Adrenal gland (tissue), 9 donors: ENCODE measurements at regions not wholly inside any gene's neighbourhood (a gene's known extent, or its start where the extent isn't known, plus 50 kb on each side); places are given as distances from the start of the nearest gene placed in this dataset.

Source experiments
- DNase-seq, 7 donors: peaks; one replicate each; pipeline ENCODE4 v3.0.0-alpha.2; 2019 to 2020
- H3K27ac ChIP-seq, 5 donors: fragments of 200-600 bp; sonication (generic) in 4 of 5; 1 replicate in 3 of 5; 2 replicates in 2 of 5; pipeline versions ENCODE4 v1.5.1 to v1.8.0; 2016 to 2020; ENCODE audit warnings: mild to moderate bottlenecking in 1 of 5
- H3K27me3 ChIP-seq: fragments of 200-600 bp; 2 replicates; pipeline ENCODE4 v1.8.0; 2021
- H3K36me3 ChIP-seq, 2 donors: fragments of 200-600 bp; replicated peaks in 1 of 2; 1 replicate in 1 of 2; 2 replicates in 1 of 2; pipeline versions ENCODE4 v1.5.1 to v1.8.0; 2018 to 2022
- H3K4me1 ChIP-seq, 2 donors: fragments of 200-600 bp; replicated peaks in 1 of 2; 1 replicate in 1 of 2; 2 replicates in 1 of 2; pipeline versions ENCODE4 v1.5.1 to v1.8.0; 2018 to 2021
- H3K4me3 ChIP-seq, 4 donors: fragments of 200-600 bp; sonication (generic) in 3 of 4; one replicate each; pipeline ENCODE4 v1.5.1; 2016 to 2018
- H3K9me3 ChIP-seq, 3 donors: fragments of 200-600 bp; sonication (generic) in 1 of 3; replicated peaks in 1 of 3; 1 replicate in 2 of 3; 2 replicates in 1 of 3; pipeline versions ENCODE4 v1.5.1 to v1.8.0; 2016 to 2021
- POLR2A ChIP-seq, 2 donors: fragments of 450-650 bp; IDR thresholded peaks; one replicate each; pipeline ENCODE4 v1.6.1; 2017; ENCODE audit warnings: antibody characterized with exemption in 2 of 2, mild to moderate bottlenecking in 2 of 2, moderate library complexity in 1 of 2
- WGBS, 4 donors: extraction: QIAGEN DNeasy Blood & Tissue Kit in 2 of 4; methylation state at CpG; one replicate each; pipeline versions ENCODE4 v1.1.5 to v1.1.7; 2013 to 2017; 5-methylcytosine and 5-hydroxymethylcytosine counted together
- intact Hi-C, 2 donors: fragments of 100-400 bp; cut with DNase I; formaldehyde crosslinking; loops; one replicate each; pipeline versions ENCODE4 v1.14.1 to v1.15.0; 2022 to 2023
- TF ChIP-seq, protein P1 (sequence below), 6 experiments: fragments of 450-650 bp in 4 of 6; fragments of 200-600 bp in 2 of 6; sonication (generic) in 1 of 6; IDR thresholded peaks; 1 replicate in 5 of 6; 2 replicates in 1 of 6; pipeline versions ENCODE4 v1.5.1 to v1.8.0; 2016 to 2021; ENCODE audit warnings: antibody characterized with exemption in 6 of 6, mild to moderate bottlenecking in 2 of 6, moderate library complexity in 1 of 6
- donor health status: healthy with polysubstance abuse.
- donor health status: Bipolar disorder and iron deficiency.
- donor health status: DM: yes; HTN: yes; CAD: no.
- donor health status: DM: no; HTN: no; CAD: no.
- donor health status: DM: no; HTN: no; CAD: no.

- Histone ChIP-seq H3K36me3 (no peaks in the 10 kb centered on the region), H3K27ac (no peak overlapping the region), H3K4me3 (no peak overlapping the region), H3K27me3 (no peaks in the 10 kb centered on the region), H3K9me3 (no peaks in the 10 kb centered on the region), H3K4me1 (no peaks in the 10 kb centered on the region)
- TF ChIP-seq POLR2A (IDR thresholded peaks at IDR 0.05) = no peak
- TF ChIP-seq, protein P1, sequence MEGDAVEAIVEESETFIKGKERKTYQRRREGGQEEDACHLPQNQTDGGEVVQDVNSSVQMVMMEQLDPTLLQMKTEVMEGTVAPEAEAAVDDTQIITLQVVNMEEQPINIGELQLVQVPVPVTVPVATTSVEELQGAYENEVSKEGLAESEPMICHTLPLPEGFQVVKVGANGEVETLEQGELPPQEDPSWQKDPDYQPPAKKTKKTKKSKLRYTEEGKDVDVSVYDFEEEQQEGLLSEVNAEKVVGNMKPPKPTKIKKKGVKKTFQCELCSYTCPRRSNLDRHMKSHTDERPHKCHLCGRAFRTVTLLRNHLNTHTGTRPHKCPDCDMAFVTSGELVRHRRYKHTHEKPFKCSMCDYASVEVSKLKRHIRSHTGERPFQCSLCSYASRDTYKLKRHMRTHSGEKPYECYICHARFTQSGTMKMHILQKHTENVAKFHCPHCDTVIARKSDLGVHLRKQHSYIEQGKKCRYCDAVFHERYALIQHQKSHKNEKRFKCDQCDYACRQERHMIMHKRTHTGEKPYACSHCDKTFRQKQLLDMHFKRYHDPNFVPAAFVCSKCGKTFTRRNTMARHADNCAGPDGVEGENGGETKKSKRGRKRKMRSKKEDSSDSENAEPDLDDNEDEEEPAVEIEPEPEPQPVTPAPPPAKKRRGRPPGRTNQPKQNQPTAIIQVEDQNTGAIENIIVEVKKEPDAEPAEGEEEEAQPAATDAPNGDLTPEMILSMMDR (IDR thresholded peaks at IDR 0.05) = no peak
- DNase-seq = no peak
- intact Hi-C loops = no loop called here
- WGBS, 4 donors = 41 to 74% (median 58%) methylated on average over 5 of the region's 5 CpGs
Measured at GRCh38 chr20:60820918-60821317, 431.1 kb upstream of the CDH4 start.

- H3K27me3 ChIP-seq = no peaks in the 10 kb centered on the region
- DNase-seq = no peak
- intact Hi-C loops = no loop called here
- H3K4me3 ChIP-seq = no peak overlapping the region
- H3K4me1 ChIP-seq = no peaks in the 10 kb centered on the region
- 43 to 55% (median 50%) methylated on average over 10 of the region's 10 CpGs for WGBS, 4 donors
- TF ChIP-seq, protein P1 (IDR thresholded peaks at IDR 0.05) = no peak
- TF ChIP-seq POLR2A (IDR thresholded peaks at IDR 0.05) = no peak
- H3K36me3 ChIP-seq = no peaks in the 10 kb centered on the region
- H3K27ac ChIP-seq = no peak overlapping the region
- no peaks in the 10 kb centered on the region for H3K9me3 ChIP-seq
Measured at GRCh38 chr20:60822699-60823607, 429.1 kb upstream of the CDH4 start.

DNA sequence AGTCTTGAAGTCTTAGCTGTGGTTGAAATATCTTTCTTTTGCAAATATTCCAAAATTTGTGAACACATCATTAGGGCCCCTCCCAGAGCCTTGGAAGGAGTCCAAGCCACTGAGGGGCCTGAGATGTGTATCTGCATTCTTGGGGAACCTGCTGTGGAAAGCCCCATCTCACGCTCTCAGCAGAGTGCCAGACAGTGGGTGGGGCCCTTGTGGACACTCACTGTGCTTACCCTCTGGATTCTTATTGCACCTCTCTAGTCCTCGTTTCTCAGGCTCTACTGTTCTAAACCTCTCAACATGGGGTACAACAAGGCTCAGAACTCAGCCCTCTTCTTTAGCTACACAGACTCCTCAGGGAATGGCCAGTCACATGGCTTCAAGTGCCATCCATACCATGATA, 416.2 kb upstream of the CDH4 start:
- DNase-seq = no peak
- H3K4me3 ChIP-seq = no peak overlapping the region
- intact Hi-C loops = no loop called here
- no peaks in the 10 kb centered on the region for H3K36me3 ChIP-seq
- no peaks in the 10 kb centered on the region for H3K9me3 ChIP-seq
- H3K27me3 ChIP-seq = no peaks in the 10 kb centered on the region
- no peak for TF ChIP-seq POLR2A (IDR thresholded peaks at IDR 0.05)
- TF ChIP-seq, protein P1 (IDR thresholded peaks at IDR 0.05) = no peak
- no peaks in the 10 kb centered on the region for H3K4me1 ChIP-seq
- H3K27ac ChIP-seq = no peak overlapping the region
- WGBS, 4 donors = 46 to 79% (median 64%) methylated on average over 1 to 2 of the region's 2 CpGs

GRCh38 chr20:60837173-60837770, 414.8 kb upstream of the CDH4 start:
- no peaks in the 10 kb centered on the region for H3K9me3 ChIP-seq
- no peaks in the 10 kb centered on the region for H3K36me3 ChIP-seq
- 38 to 48% (median 41%) methylated on average over 3 of the region's 3 CpGs for WGBS, 4 donors
- H3K27ac ChIP-seq = no peak overlapping the region
- no peak overlapping the region for H3K4me3 ChIP-seq
- TF ChIP-seq POLR2A (IDR thresholded peaks at IDR 0.05) = no peak
- TF ChIP-seq, protein P1 (IDR thresholded peaks at IDR 0.05) = no peak
- no peak for DNase-seq
- H3K27me3 ChIP-seq = peaks cover 3% of the 10 kb centered on the region
- H3K4me1 ChIP-seq = no peaks in the 10 kb centered on the region
- intact Hi-C loops = no loop called here
